ENCODE measurements at regions not wholly inside any gene's neighbourhood (a gene's known extent, or its start where the extent isn't known, plus 50 kb on each side); places are given as distances from the start of the nearest gene placed in this dataset.

- H3K4me3 Mint-ChIP-seq: no peak overlapping the region
- H3K4me1 Mint-ChIP-seq: peaks cover 20% of the 10 kb centered on the region
- no peak for DNase-seq
- TF ChIP-seq, protein P1, sequence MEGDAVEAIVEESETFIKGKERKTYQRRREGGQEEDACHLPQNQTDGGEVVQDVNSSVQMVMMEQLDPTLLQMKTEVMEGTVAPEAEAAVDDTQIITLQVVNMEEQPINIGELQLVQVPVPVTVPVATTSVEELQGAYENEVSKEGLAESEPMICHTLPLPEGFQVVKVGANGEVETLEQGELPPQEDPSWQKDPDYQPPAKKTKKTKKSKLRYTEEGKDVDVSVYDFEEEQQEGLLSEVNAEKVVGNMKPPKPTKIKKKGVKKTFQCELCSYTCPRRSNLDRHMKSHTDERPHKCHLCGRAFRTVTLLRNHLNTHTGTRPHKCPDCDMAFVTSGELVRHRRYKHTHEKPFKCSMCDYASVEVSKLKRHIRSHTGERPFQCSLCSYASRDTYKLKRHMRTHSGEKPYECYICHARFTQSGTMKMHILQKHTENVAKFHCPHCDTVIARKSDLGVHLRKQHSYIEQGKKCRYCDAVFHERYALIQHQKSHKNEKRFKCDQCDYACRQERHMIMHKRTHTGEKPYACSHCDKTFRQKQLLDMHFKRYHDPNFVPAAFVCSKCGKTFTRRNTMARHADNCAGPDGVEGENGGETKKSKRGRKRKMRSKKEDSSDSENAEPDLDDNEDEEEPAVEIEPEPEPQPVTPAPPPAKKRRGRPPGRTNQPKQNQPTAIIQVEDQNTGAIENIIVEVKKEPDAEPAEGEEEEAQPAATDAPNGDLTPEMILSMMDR (IDR thresholded peaks at IDR 0.05): no peak
- H3K27me3 Mint-ChIP-seq (ENCODE audit: low read depth, poor library complexity): peaks cover 17% of the 10 kb centered on the region
- H3K27ac Mint-ChIP-seq: no peak overlapping the region
- no peaks in the 10 kb centered on the region for H3K36me3 Mint-ChIP-seq (ENCODE audit: low read depth)
- peaks cover 3% of the 10 kb centered on the region for H3K9me3 Mint-ChIP-seq
Measured at GRCh38 chr15:55112706-55113105, 84.0 kb downstream of the RSL24D1 start.

GRCh38 chr15:55110446-55110845 lies 86.3 kb downstream of the RSL24D1 start:
- H3K4me3 Mint-ChIP-seq: no peak overlapping the region
- H3K4me1 Mint-ChIP-seq: peaks cover 39% of the 10 kb centered on the region
- H3K27me3 Mint-ChIP-seq (ENCODE audit: low read depth, poor library complexity): peaks cover 16% of the 10 kb centered on the region
- no peak overlapping the region for H3K27ac Mint-ChIP-seq
- no peaks in the 10 kb centered on the region for H3K36me3 Mint-ChIP-seq (ENCODE audit: low read depth)
- no peak for DNase-seq
- H3K9me3 Mint-ChIP-seq: peaks cover 14% of the 10 kb centered on the region
- TF ChIP-seq, protein P1 (IDR thresholded peaks at IDR 0.05): no peak

DNA sequence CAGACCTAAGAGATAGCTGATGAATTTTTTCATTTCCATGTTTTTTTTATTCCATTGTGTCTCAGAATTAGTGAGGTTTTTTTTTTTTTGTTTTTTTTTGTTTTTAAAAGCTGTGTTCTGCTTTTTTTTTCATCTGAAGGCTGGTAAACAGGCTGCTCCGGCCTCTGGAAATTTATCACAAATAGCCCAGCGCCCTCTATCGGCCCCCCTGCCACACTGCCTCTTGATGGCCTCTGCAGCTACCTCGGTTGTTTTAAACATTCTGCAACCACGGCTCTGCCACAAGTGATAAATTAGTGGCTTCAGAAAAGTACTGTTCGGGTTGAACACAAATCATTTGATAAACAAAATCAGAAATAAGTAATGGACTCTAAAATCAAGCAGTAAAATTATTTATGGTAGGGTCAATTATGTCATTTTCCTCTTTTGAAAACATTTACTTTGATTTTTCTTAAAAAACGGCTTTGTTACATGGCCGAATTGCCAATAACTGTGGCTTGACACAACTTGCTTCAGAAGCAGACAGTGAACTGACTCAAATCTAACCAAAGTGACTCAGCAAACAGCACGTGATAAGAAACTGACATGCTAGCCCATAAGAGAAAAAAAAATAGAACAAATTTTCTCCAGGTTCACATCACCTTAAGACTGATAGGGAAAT lies 87.8 kb downstream of the RSL24D1 start:
- Mint-ChIP-seq H3K27ac (no peak overlapping the region), H3K4me3 (no peak overlapping the region), H3K9me3 (peaks cover 14% of the 10 kb centered on the region), H3K36me3 (ENCODE audit: low read depth) (no peaks in the 10 kb centered on the region), H3K4me1 (peaks cover 40% of the 10 kb centered on the region), H3K27me3 (ENCODE audit: low read depth, poor library complexity) (peaks cover 14% of the 10 kb centered on the region)
- TF ChIP-seq, protein P1 (IDR thresholded peaks at IDR 0.05): peak; percentile 71
- peak; percentile 84 for DNase-seq

DNA sequence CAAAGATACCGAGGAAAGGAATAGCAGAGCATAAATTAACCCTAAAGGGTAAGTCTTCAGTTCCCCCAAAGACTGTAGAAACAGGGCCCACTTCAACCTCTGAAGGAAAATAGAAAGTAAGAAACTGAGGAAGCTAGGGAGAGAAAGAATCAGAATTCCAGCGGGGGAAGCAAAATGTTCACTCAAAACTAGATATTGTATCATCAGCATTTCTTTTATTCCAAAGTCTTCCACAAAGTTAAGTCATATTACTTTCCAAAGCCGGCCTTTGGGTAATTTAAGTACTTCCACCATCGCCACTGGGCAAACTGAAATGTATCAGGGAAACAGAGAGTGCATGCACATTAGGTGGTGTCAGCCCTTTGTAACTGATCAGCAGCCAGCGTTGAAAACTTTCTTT lies 88.3 kb downstream of the RSL24D1 start:
- Mint-ChIP-seq H3K4me3 (no peak overlapping the region), H3K36me3 (ENCODE audit: low read depth) (no peaks in the 10 kb centered on the region), H3K27me3 (ENCODE audit: low read depth, poor library complexity) (peaks cover 19% of the 10 kb centered on the region), H3K4me1 (peaks cover 40% of the 10 kb centered on the region), H3K9me3 (peaks cover 14% of the 10 kb centered on the region), H3K27ac (peak overlapping the region; percentile 62)
- no peak for DNase-seq
- TF ChIP-seq, protein P1 (IDR thresholded peaks at IDR 0.05): no peak

GRCh38 chr15:55106155-55106554 lies 90.6 kb downstream of the RSL24D1 start:
- Mint-ChIP-seq H3K4me3 (no peak overlapping the region), H3K36me3 (ENCODE audit: low read depth) (no peaks in the 10 kb centered on the region), H3K27me3 (ENCODE audit: low read depth, poor library complexity) (peaks cover 14% of the 10 kb centered on the region), H3K27ac (no peak overlapping the region), H3K9me3 (peaks cover 14% of the 10 kb centered on the region), H3K4me1 (peaks cover 40% of the 10 kb centered on the region)
- TF ChIP-seq, protein P1 (IDR thresholded peaks at IDR 0.05): no peak
- no peak for DNase-seq

GRCh38 chr15:55094136-55094535 lies 102.6 kb downstream of the RSL24D1 start:
- Mint-ChIP-seq H3K27me3 (ENCODE audit: low read depth, poor library complexity) (peaks cover 7% of the 10 kb centered on the region), H3K9me3 (peaks cover 7% of the 10 kb centered on the region), H3K36me3 (ENCODE audit: low read depth) (no peaks in the 10 kb centered on the region), H3K27ac (no peak overlapping the region), H3K4me3 (no peak overlapping the region), H3K4me1 (no peaks in the 10 kb centered on the region)
- DNase-seq: no peak
- TF ChIP-seq, protein P1 (IDR thresholded peaks at IDR 0.05): no peak

Data from nephron progenitor cell (in vitro differentiated cells).